K562 (cell line): ENCODE measurements at regions not wholly inside any gene's neighbourhood (a gene's known extent, or its start where the extent isn't known, plus 50 kb on each side); places are given as distances from the start of the nearest gene placed in this dataset.

ENCODE experiments used
- ATAC-seq: fragments of 200-7000 bp; cut with Tn5 transposase; 3 replicates; pipeline ENCODE4 v1.9.1; 2020; ENCODE audit warnings: moderate library complexity
- BruUV-seq: library from RNA; stranded (reverse); fragments of 400-500 nt; replicated peaks from 2 replicates; lab custom pipeline; 2021; lab: Mats Ljungman, UMichigan
- CTCF ChIA-PET: fragments of 300-600 bp; formaldehyde crosslinking; extraction: SDS; loops from one replicate; lab custom pipeline; 2021; ENCODE audit warnings: low intra/inter-chr PET ratio; lab: Yijun Ruan, JAX
- POLR2A ChIA-PET: fragments of 300-600, 350-650 bp; sonication (Branson Sonifier 250); formaldehyde crosslinking; extraction: SDS; loops from one replicate; lab custom pipeline; 2021; ENCODE audit warnings: antibody characterized with exemption, inconsistent platforms; lab: Yijun Ruan, JAX
- DNase-seq, 4 experiments: peaks; one replicate each; pipeline versions ENCODE4 v3.0.0 to v3.0.0-alpha.2; 2011 to 2018; ENCODE audit warnings: low spot score in 3 of 4, mixed read lengths in 3 of 4; ENCODE audit errors: extremely low read depth in 1 of 4
- FAIRE-seq: peaks from 2 replicates; lab custom pipeline; 2011; peaks lifted over from hg19 to GRCh38; lab: Jason Lieb, UNC
- H2AFZ ChIP-seq: 2 replicates; pipeline ENCODE4 v1.6.0; 2011; ENCODE audit warnings: low read depth, low read length, control low read depth, inconsistent platforms
- H3K27ac ChIP-seq: fragments of 200-600 bp; 3 replicates; pipeline ENCODE4 v1.8.0; 2011; ENCODE audit warnings: low read depth, mild to moderate bottlenecking, control low read depth, inconsistent platforms, low read length, moderate library complexity, mixed read lengths; ENCODE audit errors: extremely low read depth
- H3K27me3 ChIP-seq, 2 experiments: fragments of 300-600 bp in 1 of 2; 2 replicates in 1 of 2; 3 replicates in 1 of 2; pipeline versions ENCODE4 v1.6.0 to v1.8.0; 2011; ENCODE audit warnings: inconsistent platforms in 2 of 2, low read length in 2 of 2, mild to moderate bottlenecking in 1 of 2, mixed read lengths in 1 of 2, moderate library complexity in 1 of 2; ENCODE audit not compliant: control insufficient read depth in 2 of 2, insufficient read depth in 2 of 2
- H3K36me3 ChIP-seq: fragments of 300-600 bp; 3 replicates; pipeline ENCODE4 v1.8.0; 2011; ENCODE audit warnings: mild to moderate bottlenecking, low read length, inconsistent platforms; ENCODE audit not compliant: control insufficient read depth, insufficient read depth
- H3K4me1 ChIP-seq, 2 experiments: fragments of 200-600 bp in 1 of 2; replicated peaks in 1 of 2; 2 replicates in 1 of 2; 3 replicates in 1 of 2; pipeline versions ENCODE4 v1.5.1 to v1.8.0; 2011; ENCODE audit warnings: inconsistent platforms in 2 of 2, low read length in 2 of 2, mild to moderate bottlenecking in 1 of 2, mixed read lengths in 1 of 2, moderate library complexity in 1 of 2; ENCODE audit not compliant: control insufficient read depth in 2 of 2, insufficient read depth in 2 of 2
- H3K4me2 ChIP-seq: 2 replicates; pipeline ENCODE4 v1.6.1; 2011; ENCODE audit warnings: low read length, control low read depth, inconsistent platforms, mixed read lengths; ENCODE audit not compliant: insufficient read depth
- H3K4me3 ChIP-seq: fragments of 200-600 bp; sonication (generic), shearing (Covaris generic); 2 replicates; pipeline ENCODE4 v1.5.1; 2016; ENCODE audit warnings: control low read depth, inconsistent platforms
- H3K79me2 ChIP-seq: fragments of 200-600 bp; 3 replicates; pipeline ENCODE4 v1.8.0; 2011; ENCODE audit warnings: low read length, inconsistent platforms; ENCODE audit not compliant: control insufficient read depth, insufficient read depth
- H3K9ac ChIP-seq, 2 experiments: 2 replicates each; pipeline versions ENCODE4 v1.6.0 to v1.6.1; 2011; ENCODE audit warnings: low read depth in 2 of 2, low read length in 2 of 2, control low read depth in 1 of 2, inconsistent platforms in 1 of 2, mild to moderate bottlenecking in 1 of 2, mixed read lengths in 1 of 2; ENCODE audit not compliant: insufficient read depth in 1 of 2
- H3K9me1 ChIP-seq: one replicate; pipeline ENCODE4 v1.6.0; 2011; ENCODE audit warnings: inconsistent platforms, mild to moderate bottlenecking, low read length, moderate library complexity; ENCODE audit not compliant: control insufficient read depth, insufficient read depth
- H3K9me3 ChIP-seq: replicated peaks from 2 replicates; pipeline ENCODE4 v1.5.1; 2011; ENCODE audit warnings: low read depth, low read length, inconsistent platforms; ENCODE audit not compliant: control insufficient read depth, insufficient read depth
- H4K20me1 ChIP-seq: replicated peaks from 2 replicates; pipeline ENCODE4 v1.6.1; 2011; ENCODE audit warnings: low read length, inconsistent platforms, mixed read lengths; ENCODE audit not compliant: control insufficient read depth, insufficient read depth
- EWSR1 ChIP-seq: fragments of 450-650 bp; IDR thresholded peaks from 2 replicates; pipeline ENCODE4 v1.6.1; 2018; ENCODE audit warnings: borderline replicate concordance, mild to moderate bottlenecking, low read depth, moderate library complexity; ENCODE audit not compliant: partially characterized antibody
- MCM5 ChIP-seq: fragments of 450-650 bp; IDR thresholded peaks from 2 replicates; pipeline ENCODE4 v1.6.1; 2016; ENCODE audit warnings: low read depth
- MECOM ChIP-seq: fragments of 250-450 bp; sonication (Bioruptor Pico); IDR thresholded peaks from 2 replicates; pipeline ENCODE4 v1.8.0; 2022; ENCODE audit warnings: inconsistent platforms
- NCOA1 ChIP-seq: fragments of 450-650 bp; IDR thresholded peaks from 2 replicates; pipeline ENCODE4 v1.6.1; 2016; ENCODE audit warnings: low read depth
- SMARCA4 ChIP-seq: fragments of 450-650 bp; IDR thresholded peaks from 2 replicates; pipeline ENCODE4 v1.6.1; 2016
- SREBF1 ChIP-seq: fragments of 150-350 bp; IDR thresholded peaks from 2 replicates; pipeline ENCODE4 v1.6.1; 2014; ENCODE audit warnings: antibody characterized with exemption, low read depth, low read length, borderline replicate concordance
- ZBED1 ChIP-seq: IDR thresholded peaks from 2 replicates; pipeline ENCODE4 v1.6.1; 2014
- ZNF165 ChIP-seq: fragments of 250-450 bp; sonication (Bioruptor Pico); IDR thresholded peaks from 2 replicates; pipeline ENCODE4 v1.4.0; 2020; ENCODE audit warnings: borderline replicate concordance
- ZNF212 ChIP-seq: fragments of 450-650 bp; formaldehyde crosslinking; IDR thresholded peaks from 2 replicates; pipeline ENCODE4 v1.4.0; 2020; ENCODE audit warnings: mild to moderate bottlenecking
- WGBS: fragments of 100-300 bp; shearing (Covaris generic); methylation state at CpG from one replicate; pipeline ENCODE4 v1.1.6; 2016; ENCODE audit warnings: low coverage, mixed read lengths; ENCODE audit not compliant: insufficient coverage; ENCODE audit errors: missing lambda C conversion rate; 5-methylcytosine and 5-hydroxymethylcytosine counted together
- in situ Hi-C: fragments of 300-500 bp; cut with MboI; formaldehyde crosslinking; loops from 4 replicates; pipeline ENCODE4 v1.15.0; 2018; ENCODE audit warnings: inconsistent platforms, mixed read lengths
- intact Hi-C: fragments of 100-400 bp; cut with micrococcal nuclease; formaldehyde crosslinking; loops from 2 replicates; pipeline ENCODE4 v1.14.2; 2022
- TF ChIP-seq, protein P1 (sequence below): fragments of 250-450 bp; sonication (Bioruptor Pico); IDR thresholded peaks from 2 replicates; pipeline ENCODE4 v1.4.0; 2020; ENCODE audit warnings: mild to moderate bottlenecking

DNA sequence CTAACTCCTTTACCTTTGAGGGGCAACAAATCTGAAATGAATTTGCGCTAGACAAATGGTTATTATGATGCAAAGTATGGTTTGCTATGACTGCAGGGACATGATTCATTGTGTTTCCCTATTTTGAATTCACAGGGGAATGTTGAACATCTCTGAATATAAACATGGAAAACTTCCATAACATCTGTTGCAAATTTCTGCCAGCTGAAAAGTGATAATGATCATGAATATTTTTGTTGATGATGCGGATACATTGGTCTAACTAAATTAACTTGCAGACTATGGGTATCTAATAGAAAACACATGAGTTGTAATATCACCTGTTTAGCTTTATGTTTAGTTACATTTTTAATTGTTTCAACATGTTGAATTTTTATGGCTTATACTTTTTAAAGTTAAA is 1325.5 kb downstream of the REEP3 start:
- no peaks in the 10 kb centered on the region for H3K9me3 ChIP-seq
- H3K9ac ChIP-seq = no peak overlapping the region
- ATAC-seq (no peak), DNase-seq (no peak)
- H3K79me2 ChIP-seq = no peaks in the 10 kb centered on the region
- no peak overlapping the region for H3K27ac ChIP-seq
- no peak overlapping the region for H2AFZ ChIP-seq
- no peaks in the 10 kb centered on the region for H4K20me1 ChIP-seq
- intact Hi-C loops (no loop called here), in situ Hi-C loops (no loop called here)
- CTCF ChIA-PET = no interaction called here
- no peaks in the 10 kb centered on the region for H3K27me3 ChIP-seq
- H3K4me1 ChIP-seq = no peaks in the 10 kb centered on the region
- WGBS = 5% methylated on average over 2 of the region's 2 CpGs
- no peak overlapping the region for H3K4me3 ChIP-seq
- no peaks in the 10 kb centered on the region for H3K36me3 ChIP-seq
- no peaks in the 10 kb centered on the region for H3K9me1 ChIP-seq
- no TSS peak for BruUV-seq
- no peak overlapping the region for H3K4me2 ChIP-seq
- TF ChIP-seq ZBED1 (no peak), ZNF212 (no peak), MCM5 (no peak), MECOM (no peak), ZNF165 (CRISPR knock-in tag) (no peak), SMARCA4 (no peak), SREBF1 (no peak), EWSR1 (no peak), NCOA1 (no peak)
- TF ChIP-seq, protein P1, sequence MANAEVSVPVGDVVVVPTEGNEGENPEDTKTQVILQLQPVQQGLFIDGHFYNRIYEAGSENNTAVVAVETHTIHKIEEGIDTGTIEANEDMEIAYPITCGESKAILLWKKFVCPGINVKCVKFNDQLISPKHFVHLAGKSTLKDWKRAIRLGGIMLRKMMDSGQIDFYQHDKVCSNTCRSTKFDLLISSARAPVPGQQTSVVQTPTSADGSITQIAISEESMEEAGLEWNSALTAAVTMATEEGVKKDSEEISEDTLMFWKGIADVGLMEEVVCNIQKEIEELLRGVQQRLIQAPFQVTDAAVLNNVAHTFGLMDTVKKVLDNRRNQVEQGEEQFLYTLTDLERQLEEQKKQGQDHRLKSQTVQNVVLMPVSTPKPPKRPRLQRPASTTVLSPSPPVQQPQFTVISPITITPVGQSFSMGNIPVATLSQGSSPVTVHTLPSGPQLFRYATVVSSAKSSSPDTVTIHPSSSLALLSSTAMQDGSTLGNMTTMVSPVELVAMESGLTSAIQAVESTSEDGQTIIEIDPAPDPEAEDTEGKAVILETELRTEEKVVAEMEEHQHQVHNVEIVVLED (CRISPR knock-in tag) = no peak
- TF ChIP-seq, all 486 proteins: peak for 0
- FAIRE-seq = no peak
- POLR2A ChIA-PET = no interaction called here
